ENCODE measurements at regions not wholly inside any gene's neighbourhood (a gene's known extent, or its start where the extent isn't known, plus 50 kb on each side); places are given as distances from the start of the nearest gene placed in this dataset.
"Not testable (repeated sequence)": the region's sequence is repeated elsewhere in the genome, so short reads cannot be mapped to it uniquely, and the experiment has no call there.

DNA sequence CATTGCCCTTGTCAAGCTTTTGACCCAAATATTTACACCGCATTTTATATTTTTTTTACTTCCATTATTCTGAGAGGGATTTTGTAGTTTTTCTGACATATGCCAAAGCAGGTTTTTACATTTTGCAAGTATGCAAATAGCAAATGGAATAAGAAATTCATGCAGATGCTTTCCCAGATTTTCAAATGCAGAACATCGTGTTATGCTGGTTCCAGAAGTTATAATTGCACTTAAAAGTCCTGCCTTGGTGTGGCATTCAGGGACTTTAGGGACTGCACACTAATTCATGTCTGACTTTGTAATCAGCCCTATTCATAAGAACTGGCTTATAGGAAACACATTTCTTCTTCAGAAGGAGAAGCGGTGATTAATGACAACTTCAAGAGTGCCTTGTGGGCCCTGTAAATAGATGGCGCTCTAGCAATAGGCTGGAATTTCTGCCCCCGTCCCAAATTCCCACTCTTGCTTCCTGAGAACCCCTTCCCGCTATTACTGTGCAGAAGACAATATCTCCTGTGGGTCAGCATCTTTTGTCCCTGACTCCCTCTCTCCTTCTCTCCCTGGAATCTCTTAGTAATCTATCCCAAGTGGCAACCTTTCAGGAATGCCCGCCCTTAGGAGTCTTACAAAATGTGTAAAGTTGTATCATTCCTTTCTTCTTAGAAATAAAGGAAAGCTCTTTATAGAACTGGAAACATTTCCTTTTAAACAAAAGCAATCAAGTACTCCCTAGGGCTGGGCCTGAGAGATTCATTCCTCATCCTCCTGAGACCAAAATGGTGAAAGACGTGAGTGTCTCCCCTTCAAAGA is 264.0 kb downstream of the INHBA start:
- Mint-ChIP-seq H3K9me3 (peaks cover 18% of the 10 kb centered on the region), H3K27ac (no peak overlapping the region)

DNA sequence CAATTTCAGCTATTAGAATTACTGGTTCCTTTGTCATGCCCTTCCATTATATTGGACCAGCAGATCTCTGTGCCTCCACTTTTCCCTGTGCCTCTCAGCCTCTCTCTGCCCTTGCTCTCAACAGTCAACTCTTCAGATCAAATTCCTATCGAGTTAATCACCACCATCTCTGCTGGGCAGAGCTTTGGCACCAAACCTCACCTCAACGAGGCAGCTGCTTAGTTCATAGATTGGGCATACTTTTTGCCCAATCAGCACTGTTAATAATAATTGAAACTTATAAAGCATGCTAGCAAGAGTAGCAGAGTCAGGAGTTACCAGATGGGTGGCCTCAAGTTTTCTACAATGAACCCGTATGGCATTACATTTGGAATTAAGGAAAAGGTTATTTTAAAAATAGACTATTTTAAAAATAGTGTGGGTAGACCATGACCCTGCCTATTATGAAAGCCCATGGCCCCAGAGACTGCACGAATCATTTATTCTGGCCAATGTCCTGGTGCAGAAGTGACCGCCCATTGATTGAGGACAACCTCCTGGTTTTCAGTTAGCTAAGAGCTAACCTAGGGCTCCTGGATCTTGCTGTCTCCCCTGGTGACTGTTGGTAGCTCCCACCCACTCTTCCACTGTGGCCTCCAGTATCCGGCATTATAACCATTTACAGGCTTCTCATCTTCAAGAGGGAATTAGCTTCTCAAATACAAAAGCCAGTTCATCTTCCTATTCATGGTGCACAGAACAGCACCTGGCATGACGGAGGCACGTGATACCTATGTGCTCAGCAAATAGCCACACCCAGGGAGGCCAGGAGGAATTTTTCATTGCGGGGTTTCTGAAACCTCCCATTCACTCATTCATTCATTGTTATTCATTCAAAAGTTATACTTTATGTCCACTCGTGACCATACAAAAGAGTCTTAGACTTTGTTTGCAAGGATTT is 265.4 kb downstream of the INHBA start:
- peaks cover 15% of the 10 kb centered on the region for H3K9me3 Mint-ChIP-seq
- H3K27ac Mint-ChIP-seq: no peak overlapping the region
- no peaks in the 10 kb centered on the region for H3K36me3 Mint-ChIP-seq (ENCODE audit: low read depth)
- DNase-seq: no peak
- ChIA-PET POLR2A (no interaction called here), CTCF (no interaction called here)
- H3K4me1 Mint-ChIP-seq: no peaks in the 10 kb centered on the region
- H3K27me3 Mint-ChIP-seq: no peaks in the 10 kb centered on the region
- H3K4me3 Mint-ChIP-seq: no peak overlapping the region

More for the DNA sequence above, 264.0 kb downstream of the INHBA start:
- no peaks in the 10 kb centered on the region for H3K27me3 Mint-ChIP-seq
- POLR2A ChIA-PET: no interaction called here
- H3K4me3 Mint-ChIP-seq: no peak overlapping the region
- no peak for DNase-seq
- H3K36me3 Mint-ChIP-seq (ENCODE audit: low read depth): no peaks in the 10 kb centered on the region
- CTCF ChIA-PET: no interaction called here
- no peaks in the 10 kb centered on the region for H3K4me1 Mint-ChIP-seq

DNA sequence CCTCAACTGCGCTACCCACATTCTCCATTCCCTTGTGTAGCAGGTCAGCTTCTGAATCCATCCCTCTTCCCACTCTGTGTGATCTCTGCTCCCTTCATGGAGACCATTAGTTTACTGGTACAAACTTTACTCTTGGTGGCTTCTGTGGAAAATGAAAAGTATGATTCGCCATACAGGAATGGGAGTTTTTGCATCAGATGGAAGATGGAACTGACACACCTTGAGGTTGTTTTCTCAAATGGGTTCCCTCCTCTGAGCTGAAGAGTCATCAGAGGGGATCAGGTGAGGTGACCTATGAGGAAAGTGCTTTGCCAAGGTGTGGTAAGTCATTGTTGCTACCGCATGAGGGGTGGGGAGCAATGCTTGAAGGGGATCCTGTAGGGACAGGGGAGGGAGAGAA is 266.8 kb downstream of the INHBA start:
- ChIA-PET CTCF (no interaction called here), POLR2A (no interaction called here)
- H3K27ac Mint-ChIP-seq: no peak overlapping the region
- no peaks in the 10 kb centered on the region for H3K4me1 Mint-ChIP-seq
- no peak overlapping the region for H3K4me3 Mint-ChIP-seq
- H3K27me3 Mint-ChIP-seq: no peaks in the 10 kb centered on the region
- H3K9me3 Mint-ChIP-seq: peaks cover 17% of the 10 kb centered on the region
- no peak for DNase-seq
- H3K36me3 Mint-ChIP-seq (ENCODE audit: low read depth): no peaks in the 10 kb centered on the region

DNA sequence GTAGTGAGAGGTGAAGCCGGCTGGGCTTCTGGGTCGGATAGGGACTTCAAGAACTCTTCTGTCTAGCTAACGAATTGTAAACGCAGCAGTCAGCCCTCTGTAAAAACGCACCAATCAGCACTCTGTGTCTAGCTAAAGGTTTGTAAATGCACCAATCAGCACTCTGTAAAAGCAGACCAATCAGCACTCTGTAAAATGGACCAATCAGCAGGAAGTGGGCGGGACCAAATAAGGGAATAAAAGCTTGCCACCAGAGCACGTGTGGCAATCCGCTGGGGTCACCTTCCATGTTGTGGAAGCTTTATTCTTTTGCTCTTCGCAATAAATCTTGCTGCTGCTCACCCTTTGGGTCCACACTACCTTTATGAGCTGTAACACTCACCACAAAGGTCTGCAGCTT is 267.9 kb downstream of the INHBA start:
- H3K4me3 Mint-ChIP-seq; CTCF ChIA-PET; POLR2A ChIA-PET; DNase-seq; H3K4me1 Mint-ChIP-seq; H3K27ac Mint-ChIP-seq; H3K36me3 Mint-ChIP-seq (ENCODE audit: low read depth); H3K27me3 Mint-ChIP-seq: not testable (repeated sequence)
- peaks cover 25% of the 10 kb centered on the region for H3K9me3 Mint-ChIP-seq

DNA sequence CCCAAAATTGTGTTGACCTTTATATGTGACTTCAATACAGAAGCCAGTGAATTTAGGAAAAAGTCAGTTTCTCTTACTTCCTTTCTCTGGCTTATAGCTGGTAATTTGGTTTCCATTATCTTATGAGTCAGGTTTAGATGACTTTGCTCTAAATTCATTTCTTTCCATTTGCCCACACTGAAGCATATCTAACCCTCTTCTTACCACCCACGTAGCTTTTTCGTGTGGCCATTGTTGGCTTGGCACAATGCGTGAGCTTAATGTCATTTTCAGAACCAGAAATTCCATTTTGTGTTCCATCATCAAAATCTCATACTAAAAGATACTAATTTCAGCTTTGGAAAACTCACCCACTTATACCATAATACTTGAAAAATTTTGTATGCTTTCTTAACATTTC is 271.2 kb downstream of the INHBA start:
- ChIA-PET POLR2A (no interaction called here), CTCF (no interaction called here)
- no peak for DNase-seq
- H3K36me3 Mint-ChIP-seq (ENCODE audit: low read depth): no peaks in the 10 kb centered on the region
- H3K9me3 Mint-ChIP-seq: peaks cover 22% of the 10 kb centered on the region
- H3K27me3 Mint-ChIP-seq: no peaks in the 10 kb centered on the region
- H3K4me1 Mint-ChIP-seq: no peaks in the 10 kb centered on the region
- no peak overlapping the region for H3K4me3 Mint-ChIP-seq
- H3K27ac Mint-ChIP-seq: no peak overlapping the region

DNA sequence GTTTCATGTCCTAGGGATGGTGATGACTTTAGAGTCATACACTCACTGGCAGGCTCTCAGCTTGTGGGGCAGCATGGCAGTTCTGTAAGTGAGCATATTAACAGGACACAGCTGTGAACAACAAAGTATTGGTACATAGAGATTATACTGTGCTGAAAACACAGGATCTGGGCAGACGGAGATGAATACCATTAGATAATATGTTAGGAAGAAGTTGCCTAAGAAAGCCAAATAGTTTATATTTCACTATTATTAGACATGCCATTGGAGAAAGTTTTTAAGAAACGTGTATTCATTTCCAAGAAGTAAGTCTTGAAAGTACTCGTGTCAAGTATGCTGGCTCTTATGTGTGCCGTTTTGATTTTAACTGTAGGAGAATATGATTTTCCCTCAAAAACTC is 274.5 kb downstream of the INHBA start:
- H3K4me3 Mint-ChIP-seq: no peak overlapping the region
- no peaks in the 10 kb centered on the region for H3K4me1 Mint-ChIP-seq
- no peaks in the 10 kb centered on the region for H3K27me3 Mint-ChIP-seq
- no peak for DNase-seq
- H3K36me3 Mint-ChIP-seq (ENCODE audit: low read depth): no peaks in the 10 kb centered on the region
- H3K27ac Mint-ChIP-seq: no peak overlapping the region
- H3K9me3 Mint-ChIP-seq: peaks cover 10% of the 10 kb centered on the region
- POLR2A ChIA-PET: no interaction called here
- CTCF ChIA-PET: no interaction called here

DNA sequence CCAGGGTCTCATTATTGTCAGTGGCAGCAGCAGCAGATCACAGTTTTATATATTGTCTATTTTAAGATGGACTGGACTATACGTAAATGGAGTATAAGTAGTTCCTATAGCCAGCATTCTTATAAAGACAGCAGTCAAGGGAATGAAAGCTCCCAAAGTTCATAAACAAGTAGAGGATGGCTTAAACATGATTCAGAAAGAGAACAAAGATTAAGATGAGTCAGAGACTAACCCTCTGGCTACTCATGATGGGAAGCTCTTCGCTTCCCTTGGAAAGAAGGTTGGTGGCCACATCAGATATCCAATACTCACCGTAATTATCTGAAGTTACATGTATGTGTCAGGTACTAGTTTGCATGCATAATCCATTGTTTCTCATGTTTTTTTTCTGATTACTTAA is 277.0 kb downstream of the INHBA start:
- CTCF ChIA-PET: no interaction called here
- Mint-ChIP-seq H3K4me3 (no peak overlapping the region), H3K27me3 (no peaks in the 10 kb centered on the region), H3K27ac (no peak overlapping the region), H3K36me3 (ENCODE audit: low read depth) (no peaks in the 10 kb centered on the region), H3K4me1 (no peaks in the 10 kb centered on the region), H3K9me3 (peaks cover 8% of the 10 kb centered on the region)
- DNase-seq: no peak
- POLR2A ChIA-PET: no interaction called here

DNA sequence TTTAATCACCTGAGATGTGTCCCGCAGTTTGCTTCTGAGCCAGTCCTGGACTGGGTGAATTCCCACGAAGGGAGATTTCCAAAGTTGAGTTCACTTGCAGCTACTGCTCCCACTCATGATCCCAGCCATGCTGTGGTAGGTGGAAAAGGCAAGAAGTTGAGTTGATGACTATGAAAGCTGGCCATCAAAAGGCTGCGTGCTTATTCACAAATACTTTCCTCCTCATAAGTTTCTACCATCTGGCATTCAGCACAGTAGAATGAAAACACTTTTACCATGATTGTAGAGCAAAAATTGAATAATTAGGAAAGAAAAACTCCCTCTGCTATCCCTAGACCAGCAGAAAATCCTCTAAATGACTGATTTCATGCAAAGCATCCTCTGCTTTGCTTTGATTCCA is 281.8 kb downstream of the INHBA start:
- no peaks in the 10 kb centered on the region for H3K4me1 Mint-ChIP-seq
- no peak overlapping the region for H3K4me3 Mint-ChIP-seq
- ChIA-PET POLR2A (no interaction called here), CTCF (no interaction called here)
- H3K27ac Mint-ChIP-seq: no peak overlapping the region
- H3K36me3 Mint-ChIP-seq (ENCODE audit: low read depth): no peaks in the 10 kb centered on the region
- peaks cover 6% of the 10 kb centered on the region for H3K9me3 Mint-ChIP-seq
- no peak for DNase-seq
- H3K27me3 Mint-ChIP-seq: no peaks in the 10 kb centered on the region

DNA sequence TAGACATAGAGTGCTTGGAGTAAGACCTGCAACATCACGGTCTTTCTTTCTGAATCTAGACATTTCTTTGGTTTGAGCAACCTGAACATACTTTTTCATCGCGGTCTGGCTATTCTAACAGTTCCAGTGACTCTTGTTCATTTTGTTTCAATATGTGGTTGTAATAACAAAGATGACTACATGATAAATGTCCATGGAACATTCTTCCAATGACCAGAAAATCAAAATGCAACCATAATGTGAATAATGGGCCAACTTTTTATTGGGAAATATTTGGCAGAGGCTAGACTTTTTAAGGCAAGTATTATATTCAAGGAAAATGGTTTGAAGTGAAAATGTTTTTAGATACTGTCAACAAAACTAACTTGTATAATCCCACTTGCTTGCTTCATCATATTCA is 282.5 kb downstream of the INHBA start:
- H3K4me1 Mint-ChIP-seq: no peaks in the 10 kb centered on the region
- H3K4me3 Mint-ChIP-seq: no peak overlapping the region
- ChIA-PET POLR2A (no interaction called here), CTCF (no interaction called here)
- H3K27me3 Mint-ChIP-seq: no peaks in the 10 kb centered on the region
- no peak overlapping the region for H3K27ac Mint-ChIP-seq
- no peak for DNase-seq
- H3K36me3 Mint-ChIP-seq (ENCODE audit: low read depth): no peaks in the 10 kb centered on the region
- peaks cover 6% of the 10 kb centered on the region for H3K9me3 Mint-ChIP-seq

DNA sequence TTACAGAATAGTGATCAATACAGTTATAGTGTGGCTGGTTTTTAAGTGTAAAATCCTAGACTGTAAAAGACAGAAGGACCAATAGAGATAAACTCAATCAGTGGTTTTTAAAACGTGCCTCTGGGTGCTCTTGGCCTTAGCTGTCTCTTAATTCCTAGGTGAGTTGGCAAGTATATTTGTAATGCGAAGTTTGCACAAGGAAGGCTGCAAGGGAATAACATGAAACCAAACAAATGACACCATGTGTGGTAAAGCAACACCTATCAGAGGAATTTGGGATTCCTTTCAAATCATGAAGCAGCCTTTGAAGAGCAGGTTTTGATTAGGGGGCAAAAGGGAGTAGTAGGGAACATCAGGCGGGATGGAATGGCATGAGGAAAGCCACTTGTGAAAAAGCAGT is 284.6 kb downstream of the INHBA start:
- no peaks in the 10 kb centered on the region for H3K27me3 Mint-ChIP-seq
- DNase-seq: no peak
- H3K4me1 Mint-ChIP-seq: no peaks in the 10 kb centered on the region
- ChIA-PET CTCF (no interaction called here), POLR2A (no interaction called here)
- peaks cover 6% of the 10 kb centered on the region for H3K9me3 Mint-ChIP-seq
- no peak overlapping the region for H3K27ac Mint-ChIP-seq
- no peak overlapping the region for H3K4me3 Mint-ChIP-seq
- no peaks in the 10 kb centered on the region for H3K36me3 Mint-ChIP-seq (ENCODE audit: low read depth)

DNA sequence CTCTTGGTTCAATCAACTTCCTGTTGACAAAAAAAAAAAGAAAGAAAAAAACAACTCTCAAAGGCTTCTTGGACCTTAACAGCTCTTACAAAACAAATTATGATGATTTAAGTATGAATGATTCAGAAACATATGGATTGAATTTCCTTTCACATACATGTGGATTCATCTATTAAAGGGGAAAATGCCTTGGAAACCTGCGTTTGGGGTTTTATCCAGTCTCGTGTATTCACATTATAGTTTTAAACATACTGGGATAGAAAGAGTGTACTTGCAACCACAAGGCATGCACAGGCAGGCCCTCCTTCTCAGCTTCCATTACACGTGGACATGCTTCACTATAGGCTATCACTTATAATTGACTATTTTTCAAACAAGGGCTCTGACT is 286.7 kb downstream of the INHBA start:
- ChIA-PET CTCF (no interaction called here), POLR2A (no interaction called here)
- H3K4me3 Mint-ChIP-seq: no peak overlapping the region
- H3K27ac Mint-ChIP-seq: no peak overlapping the region
- peaks cover 8% of the 10 kb centered on the region for H3K9me3 Mint-ChIP-seq
- DNase-seq: no peak
- no peaks in the 10 kb centered on the region for H3K27me3 Mint-ChIP-seq
- H3K4me1 Mint-ChIP-seq: no peaks in the 10 kb centered on the region
- H3K36me3 Mint-ChIP-seq (ENCODE audit: low read depth): no peaks in the 10 kb centered on the region

DNA sequence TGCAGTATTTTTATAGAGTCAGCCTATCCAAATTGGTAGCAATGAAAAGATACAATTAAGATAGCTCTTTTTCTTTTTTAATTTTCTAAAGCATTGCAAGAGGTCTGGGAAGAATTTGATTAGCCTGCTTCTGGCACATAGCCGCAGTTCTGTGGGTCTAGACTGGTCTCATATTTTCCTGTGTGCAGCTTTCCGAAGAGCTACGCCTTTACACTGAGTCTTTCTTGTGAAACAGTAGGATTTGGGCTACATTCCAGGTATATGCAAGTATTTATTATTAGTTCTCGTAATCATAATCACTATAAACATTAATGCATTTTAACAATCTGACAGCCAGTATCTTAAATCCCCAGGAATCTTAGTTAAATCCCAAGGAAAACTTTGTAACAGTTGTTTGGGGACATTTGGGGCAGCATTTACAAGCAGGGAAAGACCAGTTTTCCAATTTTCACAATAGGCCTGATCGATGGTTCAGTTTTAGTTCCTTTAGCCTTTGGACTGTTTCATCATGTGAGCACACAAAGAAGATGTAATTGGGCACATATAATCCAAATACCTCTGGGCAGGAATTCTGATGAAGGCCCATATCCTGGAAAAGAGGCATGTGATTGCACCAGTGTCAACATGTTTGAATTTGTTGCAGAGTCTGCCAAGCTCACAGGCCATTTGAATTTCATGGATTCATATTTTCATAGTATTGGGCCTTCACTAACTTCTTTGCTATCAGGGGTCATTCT is 287.3 kb downstream of the INHBA start:
- DNase-seq: no peak
- Mint-ChIP-seq H3K4me1 (no peaks in the 10 kb centered on the region), H3K9me3 (peaks cover 8% of the 10 kb centered on the region), H3K27me3 (no peaks in the 10 kb centered on the region), H3K36me3 (ENCODE audit: low read depth) (no peaks in the 10 kb centered on the region), H3K4me3 (no peak overlapping the region), H3K27ac (no peak overlapping the region)
- CTCF ChIA-PET: no interaction called here
- POLR2A ChIA-PET: no interaction called here

DNA sequence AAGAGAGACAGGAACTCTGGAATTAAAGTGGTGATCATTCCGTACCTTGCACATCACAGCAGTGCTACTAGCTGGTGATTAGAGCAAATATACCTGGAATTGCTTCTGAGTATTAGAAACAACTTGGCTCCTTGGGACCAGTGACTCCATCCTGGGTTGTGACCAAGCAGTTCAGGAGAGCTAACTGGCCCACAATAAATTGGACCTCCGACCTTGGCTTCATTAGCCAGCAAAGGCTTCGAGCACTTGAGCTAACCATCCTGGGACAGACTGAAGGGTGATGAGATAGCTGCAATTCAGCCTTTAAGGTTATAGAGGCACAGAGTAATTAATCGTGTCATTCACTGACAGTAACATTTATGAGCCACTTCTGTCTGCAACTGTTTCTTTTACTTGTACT is 287.8 kb downstream of the INHBA start:
- ChIA-PET POLR2A (no interaction called here), CTCF (no interaction called here)
- DNase-seq: no peak
- Mint-ChIP-seq H3K4me1 (no peaks in the 10 kb centered on the region), H3K9me3 (peaks cover 8% of the 10 kb centered on the region), H3K4me3 (no peak overlapping the region), H3K27me3 (no peaks in the 10 kb centered on the region), H3K36me3 (ENCODE audit: low read depth) (no peaks in the 10 kb centered on the region), H3K27ac (no peak overlapping the region)
